ENCODE measurements at regions not wholly inside any gene's neighbourhood (a gene's known extent, or its start where the extent isn't known, plus 50 kb on each side); places are given as distances from the start of the nearest gene placed in this dataset.

- Mint-ChIP-seq H3K27ac (no peak overlapping the region), H3K4me3 (no peak overlapping the region), H3K4me1 (no peaks in the 10 kb centered on the region), H3K27me3 (peaks cover 9% of the 10 kb centered on the region), H3K36me3 (ENCODE audit: low read depth) (no peaks in the 10 kb centered on the region), H3K9me3 (no peaks in the 10 kb centered on the region)
- intact Hi-C loops (cut with micrococcal nuclease) = no loop called here
- ChIA-PET POLR2A (no interaction called here), CTCF (no interaction called here)
- ATAC-seq (ENCODE audit: low read depth) = no peak
- TF ChIP-seq, protein P1, sequence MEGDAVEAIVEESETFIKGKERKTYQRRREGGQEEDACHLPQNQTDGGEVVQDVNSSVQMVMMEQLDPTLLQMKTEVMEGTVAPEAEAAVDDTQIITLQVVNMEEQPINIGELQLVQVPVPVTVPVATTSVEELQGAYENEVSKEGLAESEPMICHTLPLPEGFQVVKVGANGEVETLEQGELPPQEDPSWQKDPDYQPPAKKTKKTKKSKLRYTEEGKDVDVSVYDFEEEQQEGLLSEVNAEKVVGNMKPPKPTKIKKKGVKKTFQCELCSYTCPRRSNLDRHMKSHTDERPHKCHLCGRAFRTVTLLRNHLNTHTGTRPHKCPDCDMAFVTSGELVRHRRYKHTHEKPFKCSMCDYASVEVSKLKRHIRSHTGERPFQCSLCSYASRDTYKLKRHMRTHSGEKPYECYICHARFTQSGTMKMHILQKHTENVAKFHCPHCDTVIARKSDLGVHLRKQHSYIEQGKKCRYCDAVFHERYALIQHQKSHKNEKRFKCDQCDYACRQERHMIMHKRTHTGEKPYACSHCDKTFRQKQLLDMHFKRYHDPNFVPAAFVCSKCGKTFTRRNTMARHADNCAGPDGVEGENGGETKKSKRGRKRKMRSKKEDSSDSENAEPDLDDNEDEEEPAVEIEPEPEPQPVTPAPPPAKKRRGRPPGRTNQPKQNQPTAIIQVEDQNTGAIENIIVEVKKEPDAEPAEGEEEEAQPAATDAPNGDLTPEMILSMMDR (IDR thresholded peaks at IDR 0.05) = no peak
- DNase-seq = no peak
Measured at GRCh38 chr15:93228546-93228945, 139.5 kb upstream of the RGMA start.

DNA sequence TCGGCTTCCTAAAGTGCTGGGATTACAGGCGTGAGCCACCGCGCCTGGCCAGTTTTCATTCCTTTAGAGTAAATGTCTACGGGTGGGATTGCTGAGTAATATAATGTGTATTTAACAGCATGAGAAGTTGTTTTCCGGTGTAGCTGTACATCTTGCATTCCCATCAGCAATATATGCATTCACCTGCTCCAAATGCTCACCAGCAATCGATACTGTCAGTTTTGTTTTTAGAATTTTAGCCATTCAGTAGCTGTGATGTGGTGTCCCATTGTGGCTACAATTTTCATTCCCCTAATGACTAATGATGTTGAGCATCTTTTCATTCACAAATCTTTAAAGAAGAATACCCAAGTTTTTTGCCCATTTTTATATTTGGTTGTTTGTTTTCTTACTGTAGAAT lies 134.8 kb upstream of the RGMA start:
- ATAC-seq (ENCODE audit: low read depth) = no peak

DNA sequence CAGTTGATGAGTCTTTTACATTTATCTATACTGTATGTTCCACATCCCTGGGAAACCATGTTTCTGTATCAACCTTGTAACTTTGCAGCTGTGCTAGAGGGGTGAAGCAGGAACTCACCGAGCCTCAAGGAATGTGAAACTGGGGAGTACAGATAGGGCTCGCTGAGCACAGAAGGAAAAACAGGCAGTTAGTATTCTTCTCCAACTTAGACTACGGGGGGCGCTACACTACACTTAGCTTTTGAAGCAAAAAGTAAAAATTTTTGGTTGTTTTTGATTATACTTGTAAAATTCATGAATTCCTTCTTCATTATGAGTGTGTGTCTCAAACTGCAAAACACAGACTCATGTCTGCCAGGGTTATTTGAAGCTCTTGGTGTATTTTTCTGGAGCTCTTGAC lies 132.7 kb upstream of the RGMA start:
- peaks cover 4% of the 10 kb centered on the region for H3K9me3 Mint-ChIP-seq
- H3K4me1 Mint-ChIP-seq = no peaks in the 10 kb centered on the region
- H3K4me3 Mint-ChIP-seq = no peak overlapping the region
- no peak for DNase-seq
- TF ChIP-seq, protein P1 (IDR thresholded peaks at IDR 0.05) = no peak
- ChIA-PET POLR2A (no interaction called here), CTCF (no interaction called here)
- H3K36me3 Mint-ChIP-seq (ENCODE audit: low read depth) = no peaks in the 10 kb centered on the region
- no peak overlapping the region for H3K27ac Mint-ChIP-seq
- intact Hi-C loops (cut with micrococcal nuclease) = no loop called here
- no peaks in the 10 kb centered on the region for H3K27me3 Mint-ChIP-seq
- ATAC-seq (ENCODE audit: low read depth) = no peak

More for the DNA sequence above, 134.8 kb upstream of the RGMA start:
- peaks cover 4% of the 10 kb centered on the region for H3K9me3 Mint-ChIP-seq
- intact Hi-C loops (cut with micrococcal nuclease) = no loop called here
- no peak overlapping the region for H3K4me3 Mint-ChIP-seq
- H3K4me1 Mint-ChIP-seq = no peaks in the 10 kb centered on the region
- POLR2A ChIA-PET = no interaction called here
- TF ChIP-seq, protein P1 (IDR thresholded peaks at IDR 0.05) = no peak
- DNase-seq = no peak
- H3K36me3 Mint-ChIP-seq (ENCODE audit: low read depth) = no peaks in the 10 kb centered on the region
- no peak overlapping the region for H3K27ac Mint-ChIP-seq
- peaks cover 3% of the 10 kb centered on the region for H3K27me3 Mint-ChIP-seq
- CTCF ChIA-PET = no interaction called here

DNA sequence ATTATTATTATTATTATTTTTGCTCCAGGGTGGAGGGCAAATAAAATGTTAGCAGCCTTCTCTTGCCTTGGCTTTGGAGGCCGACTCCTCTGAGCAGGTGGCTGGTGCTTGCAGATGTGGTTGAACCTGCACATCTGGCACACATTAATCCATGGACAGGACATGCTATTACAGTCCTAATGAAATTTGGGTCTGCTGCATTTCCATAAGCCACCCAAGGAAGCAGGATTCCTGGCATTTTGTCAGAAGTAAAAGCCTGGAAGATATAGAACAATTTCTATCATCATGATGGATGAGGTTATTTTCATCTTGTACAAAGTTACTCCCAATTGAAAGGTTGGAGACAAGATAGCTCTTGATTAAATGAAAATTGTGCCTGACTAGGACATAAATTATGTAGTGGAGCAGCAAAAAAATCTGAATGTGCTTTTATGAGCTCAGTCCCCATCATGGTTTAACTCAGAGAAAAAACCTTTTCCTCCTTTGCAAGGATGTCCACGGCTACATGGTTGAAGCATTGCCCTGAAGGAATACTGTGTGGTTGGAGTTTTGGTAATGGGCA lies 130.9 kb upstream of the RGMA start:
- Mint-ChIP-seq H3K9me3 (peaks cover 4% of the 10 kb centered on the region), H3K27ac (no peak overlapping the region), H3K36me3 (ENCODE audit: low read depth) (no peaks in the 10 kb centered on the region), H3K27me3 (no peaks in the 10 kb centered on the region), H3K4me3 (no peak overlapping the region), H3K4me1 (no peaks in the 10 kb centered on the region)
- DNase-seq = no peak
- TF ChIP-seq, protein P1 (IDR thresholded peaks at IDR 0.05) = no peak
- ChIA-PET CTCF (no interaction called here), POLR2A (no interaction called here)
- intact Hi-C loops (cut with micrococcal nuclease) = no loop called here
- no peak for ATAC-seq (ENCODE audit: low read depth)

DNA sequence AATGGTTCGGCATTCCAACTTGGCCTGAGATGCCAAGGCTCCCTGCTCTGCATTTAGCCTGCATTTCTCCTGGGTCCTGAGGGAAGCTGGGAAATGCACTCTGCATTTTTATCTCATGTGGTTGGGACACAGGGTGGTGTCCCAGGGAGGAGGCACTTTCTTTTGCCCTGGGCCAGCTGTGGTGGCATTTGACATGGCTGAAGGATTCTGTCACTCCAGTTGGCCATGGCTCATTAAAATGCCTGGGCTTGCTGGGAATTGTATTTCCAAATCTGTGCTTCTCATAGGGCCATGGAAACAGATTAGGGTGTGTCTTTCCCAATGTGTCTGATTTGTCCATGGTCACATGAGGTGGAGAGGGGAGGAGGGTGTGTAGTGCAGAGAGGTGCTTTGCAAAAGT lies 128.3 kb upstream of the RGMA start:
- Mint-ChIP-seq H3K36me3 (ENCODE audit: low read depth) (no peaks in the 10 kb centered on the region), H3K4me3 (no peak overlapping the region), H3K4me1 (no peaks in the 10 kb centered on the region), H3K27me3 (no peaks in the 10 kb centered on the region), H3K9me3 (peaks cover 8% of the 10 kb centered on the region), H3K27ac (no peak overlapping the region)
- TF ChIP-seq, protein P1 (IDR thresholded peaks at IDR 0.05) = no peak
- POLR2A ChIA-PET = no interaction called here
- CTCF ChIA-PET = no interaction called here
- intact Hi-C loops (cut with micrococcal nuclease) = no loop called here
- ATAC-seq (ENCODE audit: low read depth) = no peak
- no peak for DNase-seq

All from activated B cell treated with CpG ODN at 0.5 μM for 24 hours (primary cell).